ENCODE measurements at regions not wholly inside any gene's neighbourhood (a gene's known extent, or its start where the extent isn't known, plus 50 kb on each side); places are given as distances from the start of the nearest gene placed in this dataset.

- no peak for TF ChIP-seq ARNTL (CRISPR knock-in tag; IDR thresholded peaks at IDR 0.05; ENCODE audit: borderline replicate concordance, low read depth)
- no peak for TF ChIP-seq RARB (CRISPR knock-in tag; IDR thresholded peaks at IDR 0.05)
- TF ChIP-seq GLIS3 (CRISPR knock-in tag; IDR thresholded peaks at IDR 0.05) = no peak
- TF ChIP-seq ZFP3 (CRISPR knock-in tag; IDR thresholded peaks at IDR 0.05) = no peak
- TF ChIP-seq PATZ1 (CRISPR knock-in tag; IDR thresholded peaks at IDR 0.05; ENCODE audit: borderline replicate concordance) = no peak
Measured at GRCh38 chr11:32015427-32015826, 75.4 kb upstream of the RCN1 start.
